Activated T-helper 1 cell treated with anti-CD3 and anti-CD28 coated beads, Interleukin-12 subunit alpha, Interleukin-12 subunit beta, Interleukin-2, Interleukin-4 antibody, amounts not matched to agents 30 ng/mL and 10 ng/mL and 1 ng/mL, durations not matched to agents 14 hours and 24 hours and 36 hours (primary cell): ENCODE measurements at regions not wholly inside any gene's neighbourhood (a gene's known extent, or its start where the extent isn't known, plus 50 kb on each side); places are given as distances from the start of the nearest gene placed in this dataset.

Experiments
- DNase-seq: peaks from one replicate; pipeline ENCODE4 v3.0.0; 2021; ENCODE audit warnings: low spot score
- H3K27ac Mint-ChIP-seq: one replicate; pipeline ENCODE4 v1.8.0; 2021; ENCODE audit warnings: mild to moderate bottlenecking, mixed read lengths
- H3K27me3 Mint-ChIP-seq: one replicate; pipeline ENCODE4 v1.8.0; 2022; ENCODE audit warnings: mild to moderate bottlenecking, moderate library complexity, mixed read lengths; ENCODE audit not compliant: insufficient read depth
- H3K36me3 Mint-ChIP-seq: one replicate; pipeline ENCODE4 v1.8.0; 2021; ENCODE audit warnings: low read depth, mixed read lengths
- H3K4me1 Mint-ChIP-seq: one replicate; pipeline ENCODE4 v1.8.0; 2021; ENCODE audit warnings: low read depth, mixed read lengths
- H3K4me3 Mint-ChIP-seq: one replicate; pipeline ENCODE4 v1.8.0; 2021; ENCODE audit warnings: mild to moderate bottlenecking, moderate library complexity, mixed read lengths
- H3K9me3 Mint-ChIP-seq: one replicate; pipeline ENCODE4 v1.8.0; 2021; ENCODE audit warnings: mixed read lengths
- intact Hi-C: fragments of 100-400 bp; cut with micrococcal nuclease; formaldehyde crosslinking; loops from one replicate; pipeline ENCODE4 v1.15.1; 2024

DNA sequence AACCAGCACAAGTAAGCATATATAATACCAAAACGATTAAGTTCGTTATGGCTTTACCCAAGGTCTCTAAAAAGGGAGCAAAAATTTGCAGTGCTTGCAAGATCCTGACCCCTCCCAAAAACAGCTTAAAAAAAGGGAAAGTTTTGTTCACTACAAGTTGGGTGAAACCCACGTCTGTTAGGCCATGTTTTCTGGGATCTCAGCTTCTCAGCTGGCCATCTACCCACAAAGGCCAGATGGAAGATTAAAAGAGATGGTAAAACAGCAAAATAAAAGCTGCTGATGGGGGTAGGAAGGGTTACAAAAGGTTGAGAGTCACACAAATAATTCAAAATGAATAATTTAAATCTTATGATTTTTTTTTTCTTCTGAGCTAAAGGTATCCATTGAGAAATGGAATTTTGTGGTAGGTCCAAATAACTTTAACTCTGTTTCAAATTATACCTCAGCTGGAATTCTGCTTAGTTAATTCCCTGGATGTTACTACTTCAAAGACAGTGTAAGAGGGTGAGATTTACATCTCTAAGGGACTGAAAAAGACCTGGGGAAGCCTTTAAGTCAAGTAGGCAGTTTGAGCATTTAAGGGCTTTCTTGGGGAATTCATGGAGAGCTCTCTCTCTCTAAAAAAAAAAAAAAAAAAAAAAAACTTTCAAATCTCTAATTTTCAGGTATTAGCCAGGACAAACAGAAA, 185.6 kb upstream of the NAV3 start:
- Mint-ChIP-seq H3K27ac (no peak overlapping the region), H3K4me3 (no peak overlapping the region), H3K9me3 (no peaks in the 10 kb centered on the region), H3K27me3 (no peaks in the 10 kb centered on the region), H3K36me3 (no peaks in the 10 kb centered on the region), H3K4me1 (no peaks in the 10 kb centered on the region)
- intact Hi-C loops: no loop called here
- no peak for DNase-seq

DNA sequence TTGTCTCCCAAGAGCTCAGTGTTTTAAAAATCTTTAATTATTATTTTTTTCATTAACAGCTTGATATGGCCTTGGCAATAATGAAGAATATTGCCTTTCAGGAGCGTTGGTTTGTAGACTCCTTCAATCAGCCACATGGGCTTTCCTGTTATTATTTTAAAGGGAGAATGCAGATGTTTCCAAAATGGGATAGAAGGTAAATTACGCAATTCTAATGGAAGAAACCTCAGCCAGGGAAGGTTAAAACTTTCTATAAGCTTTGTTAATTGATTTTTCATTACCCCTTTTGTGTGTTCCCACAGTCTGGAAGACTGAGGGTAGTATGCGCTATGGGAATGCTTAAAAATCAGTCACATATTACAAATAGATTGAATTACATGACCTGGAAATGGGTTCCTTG, 188.4 kb upstream of the NAV3 start:
- Mint-ChIP-seq H3K27ac (no peak overlapping the region), H3K4me3 (no peak overlapping the region), H3K9me3 (peaks cover 3% of the 10 kb centered on the region), H3K27me3 (no peaks in the 10 kb centered on the region), H3K36me3 (no peaks in the 10 kb centered on the region), H3K4me1 (no peaks in the 10 kb centered on the region)
- intact Hi-C loops: no loop called here
- no peak for DNase-seq

DNA sequence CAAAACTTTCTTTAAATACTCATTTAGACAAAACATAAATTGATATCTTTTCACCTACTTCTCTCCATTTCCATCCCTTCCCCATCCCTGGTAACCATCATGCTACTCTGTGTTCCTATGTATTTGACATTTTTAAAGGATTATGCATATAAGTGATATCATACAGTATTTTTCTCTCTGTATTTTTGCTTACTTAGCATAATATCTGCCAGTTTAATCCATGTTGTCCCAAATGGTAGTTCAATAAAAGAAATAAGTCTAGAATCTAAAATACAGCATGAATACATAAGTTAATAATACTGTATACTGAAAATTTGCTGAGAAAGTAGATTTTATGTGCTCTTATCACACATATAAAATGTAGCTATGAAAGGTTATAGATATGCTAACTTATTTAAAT, 190.3 kb upstream of the NAV3 start:
- Mint-ChIP-seq H3K27me3 (no peaks in the 10 kb centered on the region), H3K36me3 (no peaks in the 10 kb centered on the region), H3K4me1 (no peaks in the 10 kb centered on the region), H3K27ac (no peak overlapping the region), H3K9me3 (peaks cover 3% of the 10 kb centered on the region), H3K4me3 (no peak overlapping the region)
- DNase-seq: no peak
- intact Hi-C loops: no loop called here

DNA sequence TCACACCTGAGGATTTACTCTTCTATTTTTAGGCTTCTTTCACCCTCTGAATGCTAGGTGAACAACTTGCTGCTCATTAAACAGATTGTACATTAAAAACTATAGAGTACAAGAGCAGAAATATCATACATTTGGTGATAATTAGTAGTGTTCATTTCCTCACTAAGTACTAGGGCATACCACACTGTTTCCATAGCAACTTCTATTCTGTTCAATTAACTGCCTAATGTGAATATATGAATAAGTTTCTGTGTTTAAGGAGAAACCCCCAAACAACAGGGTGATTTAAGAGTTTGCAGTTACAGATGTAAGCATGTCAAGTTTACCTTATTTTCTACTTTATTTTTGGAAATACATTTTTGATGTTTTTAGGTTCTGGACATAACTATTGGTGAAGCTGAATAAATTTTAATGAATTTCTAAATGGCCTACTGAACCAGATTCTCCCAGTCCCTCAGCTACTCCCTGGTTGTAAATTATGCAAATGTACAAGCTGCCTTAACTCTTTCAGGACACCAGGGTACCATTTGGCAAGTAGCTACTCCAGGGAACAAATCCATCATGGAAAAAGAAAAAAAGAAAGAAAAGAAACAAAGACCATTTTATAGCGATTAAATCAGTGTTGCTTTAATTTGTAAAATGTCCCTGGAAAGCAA, 199.8 kb upstream of the NAV3 start:
- Mint-ChIP-seq H3K27me3 (no peaks in the 10 kb centered on the region), H3K4me1 (no peaks in the 10 kb centered on the region), H3K9me3 (peaks cover 12% of the 10 kb centered on the region), H3K36me3 (no peaks in the 10 kb centered on the region), H3K4me3 (no peak overlapping the region), H3K27ac (no peak overlapping the region)
- intact Hi-C loops: no loop called here
- no peak for DNase-seq

DNA sequence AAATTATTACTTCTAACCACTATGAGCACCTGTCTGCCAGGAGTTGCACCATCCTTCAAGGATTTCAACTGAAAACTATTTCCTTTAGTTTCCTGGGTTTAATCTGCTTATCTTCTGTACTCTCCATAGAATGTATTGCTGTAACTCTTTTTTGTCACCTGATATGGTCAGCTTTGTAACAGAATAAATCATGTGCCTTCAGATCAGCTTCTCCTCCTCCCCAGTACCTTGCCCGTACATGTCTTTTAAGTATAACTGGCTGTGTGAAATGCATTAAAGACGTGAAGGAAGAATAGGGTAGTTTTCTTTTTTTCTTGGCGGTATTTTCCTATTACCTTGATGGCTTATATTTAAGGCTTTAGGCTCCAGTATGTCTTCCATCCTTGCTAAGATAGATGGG, 200.3 kb upstream of the NAV3 start:
- Mint-ChIP-seq H3K27ac (no peak overlapping the region), H3K27me3 (no peaks in the 10 kb centered on the region), H3K4me1 (no peaks in the 10 kb centered on the region), H3K9me3 (peaks cover 17% of the 10 kb centered on the region), H3K36me3 (no peaks in the 10 kb centered on the region), H3K4me3 (no peak overlapping the region)
- intact Hi-C loops: no loop called here
- no peak for DNase-seq

DNA sequence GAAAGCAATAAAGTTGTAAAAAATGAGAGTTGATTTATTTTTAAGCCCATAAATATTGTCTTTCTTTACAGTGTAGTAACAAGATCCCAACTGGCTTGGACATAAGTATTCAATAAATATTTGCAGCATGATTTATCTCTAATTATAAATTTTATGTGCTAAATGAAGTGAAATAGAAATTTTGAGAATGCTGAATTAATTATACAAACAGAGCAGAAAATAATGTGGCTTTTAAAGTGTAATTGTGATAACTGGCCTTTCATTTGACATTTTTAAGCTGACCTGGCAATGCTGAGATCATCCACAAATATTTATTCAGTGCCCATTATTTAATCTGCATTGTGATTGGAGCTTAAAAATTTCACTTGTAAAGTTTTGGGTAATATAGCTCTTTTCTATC, 201.6 kb upstream of the NAV3 start:
- Mint-ChIP-seq H3K36me3 (no peaks in the 10 kb centered on the region), H3K9me3 (peaks cover 17% of the 10 kb centered on the region), H3K4me1 (no peaks in the 10 kb centered on the region), H3K27ac (no peak overlapping the region), H3K27me3 (no peaks in the 10 kb centered on the region), H3K4me3 (no peak overlapping the region)
- intact Hi-C loops: no loop called here
- DNase-seq: no peak

DNA sequence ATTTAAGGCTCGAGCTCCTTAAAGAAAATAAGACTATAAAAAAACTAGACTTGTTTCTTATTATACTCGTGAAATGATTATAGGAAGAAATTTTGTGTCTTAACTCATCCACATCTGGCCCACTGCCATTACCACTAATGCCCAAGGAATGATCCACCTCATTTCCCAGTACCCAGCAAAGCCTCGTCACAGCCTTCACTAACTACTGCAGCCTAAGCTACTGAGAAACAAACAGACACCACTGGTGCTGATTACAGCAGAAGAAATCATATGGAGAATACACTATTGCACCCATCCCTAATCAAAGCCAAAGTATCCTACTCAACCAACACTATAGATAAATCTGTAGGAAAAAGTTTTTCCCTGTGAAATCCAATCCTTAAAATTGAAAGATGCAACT, 205.3 kb upstream of the NAV3 start:
- no peak overlapping the region for H3K4me3 Mint-ChIP-seq
- no peaks in the 10 kb centered on the region for H3K27me3 Mint-ChIP-seq
- intact Hi-C loops: no loop called here
- no peak overlapping the region for H3K27ac Mint-ChIP-seq
- no peaks in the 10 kb centered on the region for H3K4me1 Mint-ChIP-seq
- H3K9me3 Mint-ChIP-seq: peaks cover 17% of the 10 kb centered on the region
- DNase-seq: no peak
- H3K36me3 Mint-ChIP-seq: no peaks in the 10 kb centered on the region

DNA sequence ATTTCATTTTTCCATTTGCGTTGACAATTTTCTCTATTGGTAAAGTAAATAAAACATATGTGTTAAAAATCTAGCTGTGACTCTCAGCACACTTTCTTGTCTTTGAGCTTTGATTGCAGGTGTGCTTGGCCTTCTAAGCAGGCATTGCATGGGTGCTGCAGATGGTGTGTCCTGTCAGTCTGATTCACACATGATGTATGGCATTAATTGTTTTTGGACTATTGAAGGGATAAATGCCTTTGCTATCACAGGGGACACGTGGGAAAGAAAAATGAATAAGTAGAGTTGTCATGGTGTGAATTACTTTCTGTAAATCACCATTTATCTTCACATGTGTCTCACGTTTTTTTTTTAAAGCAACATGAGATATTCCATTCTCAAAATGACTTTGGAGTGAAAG, 211.3 kb upstream of the NAV3 start:
- Mint-ChIP-seq H3K36me3 (no peaks in the 10 kb centered on the region), H3K4me3 (no peak overlapping the region), H3K27ac (no peak overlapping the region), H3K4me1 (no peaks in the 10 kb centered on the region), H3K9me3 (peaks cover 3% of the 10 kb centered on the region), H3K27me3 (no peaks in the 10 kb centered on the region)
- intact Hi-C loops: no loop called here
- no peak for DNase-seq

DNA sequence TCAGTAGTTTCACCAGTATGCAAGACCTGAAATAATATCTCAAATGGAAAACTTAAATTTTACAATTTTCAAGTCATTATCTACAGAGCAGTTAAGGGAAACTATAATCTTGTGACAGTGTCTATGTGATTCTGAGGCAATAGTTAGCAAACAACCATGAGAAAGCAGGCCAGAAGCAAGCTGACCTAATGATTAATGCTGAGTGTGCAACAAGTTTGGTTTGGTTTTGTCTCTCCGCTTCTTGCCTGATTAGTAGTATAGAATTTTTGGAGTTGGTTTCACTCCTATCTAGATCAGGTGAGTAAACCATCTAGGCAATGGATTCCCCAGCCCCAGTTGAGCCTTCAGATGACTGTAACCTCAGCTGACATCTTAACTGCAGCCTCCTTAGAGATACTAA, 212.9 kb upstream of the NAV3 start:
- H3K4me3 Mint-ChIP-seq: no peak overlapping the region

DNA sequence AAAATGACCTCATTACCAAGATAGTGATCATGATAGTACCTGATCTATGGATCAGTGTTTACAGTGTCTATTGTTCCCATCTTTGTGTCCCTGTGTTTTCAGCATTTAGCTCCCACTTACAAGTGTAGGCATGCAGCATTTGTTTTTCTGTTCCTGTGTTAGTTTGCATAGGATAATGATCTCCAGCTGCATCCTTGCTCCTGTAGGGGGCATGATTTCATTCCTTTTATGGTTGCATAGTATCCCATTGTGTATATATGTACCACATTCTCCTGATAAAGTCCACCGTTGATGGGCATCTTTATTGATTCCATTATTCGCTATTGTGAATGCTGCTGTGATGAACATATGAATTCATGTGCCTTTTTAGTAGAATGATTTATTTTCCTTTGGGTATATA, 215.4 kb upstream of the NAV3 start:
- H3K27me3 Mint-ChIP-seq: no peaks in the 10 kb centered on the region
- intact Hi-C loops: no loop called here
- no peak overlapping the region for H3K27ac Mint-ChIP-seq
- H3K36me3 Mint-ChIP-seq: no peaks in the 10 kb centered on the region
- H3K9me3 Mint-ChIP-seq: peaks cover 3% of the 10 kb centered on the region
- DNase-seq: no peak
- no peak overlapping the region for H3K4me3 Mint-ChIP-seq
- no peaks in the 10 kb centered on the region for H3K4me1 Mint-ChIP-seq

More for the DNA sequence above, 212.9 kb upstream of the NAV3 start:
- Mint-ChIP-seq H3K27me3 (no peaks in the 10 kb centered on the region), H3K36me3 (no peaks in the 10 kb centered on the region), H3K9me3 (peaks cover 3% of the 10 kb centered on the region), H3K27ac (no peak overlapping the region), H3K4me1 (no peaks in the 10 kb centered on the region)
- DNase-seq: no peak
- intact Hi-C loops: no loop called here

DNA sequence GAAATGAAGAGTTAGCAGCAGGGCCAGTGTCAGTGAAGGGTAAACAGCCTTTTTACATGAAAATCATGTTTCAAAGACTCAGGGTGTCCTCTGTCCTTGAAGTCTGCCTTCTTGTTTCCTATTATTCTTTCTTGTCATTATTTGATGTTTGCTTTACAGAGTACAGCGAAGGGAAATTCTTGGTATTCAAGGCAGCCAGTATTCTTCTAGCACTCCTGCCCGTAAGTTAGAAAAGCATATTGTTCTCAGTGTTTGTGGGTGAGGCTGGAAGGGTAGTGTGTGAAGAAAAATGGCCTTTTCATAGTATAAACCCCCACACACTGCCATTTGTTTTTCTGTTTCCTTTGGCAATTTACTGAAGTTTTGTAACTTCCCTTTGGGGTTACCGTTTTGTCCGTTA, 217.3 kb upstream of the NAV3 start:
- Mint-ChIP-seq H3K27me3 (no peaks in the 10 kb centered on the region), H3K4me3 (no peak overlapping the region), H3K9me3 (peaks cover 3% of the 10 kb centered on the region), H3K36me3 (no peaks in the 10 kb centered on the region), H3K4me1 (no peaks in the 10 kb centered on the region), H3K27ac (no peak overlapping the region)
- no peak for DNase-seq
- intact Hi-C loops: no loop called here

DNA sequence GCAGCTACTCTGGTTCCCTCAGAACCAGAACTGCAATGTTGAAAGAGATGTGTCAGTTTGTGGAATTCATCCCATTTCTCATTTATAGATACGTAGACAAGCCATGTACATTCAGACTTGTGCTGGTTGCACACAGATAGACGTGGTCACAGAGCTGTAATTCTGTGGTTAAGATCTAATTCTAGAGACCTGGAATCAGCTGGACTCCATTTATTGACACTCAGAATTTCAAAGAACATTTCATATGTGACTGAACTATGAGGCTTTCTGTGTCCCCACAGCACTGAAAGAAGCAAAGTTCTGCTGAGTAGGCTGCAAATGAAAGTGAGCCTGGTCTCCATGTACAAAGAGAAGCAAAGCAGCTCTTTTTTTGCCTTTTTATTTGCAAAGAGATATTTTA, 220.2 kb upstream of the NAV3 start:
- Mint-ChIP-seq H3K27ac (no peak overlapping the region), H3K4me1 (no peaks in the 10 kb centered on the region), H3K4me3 (no peak overlapping the region), H3K27me3 (no peaks in the 10 kb centered on the region), H3K9me3 (no peaks in the 10 kb centered on the region), H3K36me3 (no peaks in the 10 kb centered on the region)
- DNase-seq: no peak
- intact Hi-C loops: no loop called here

DNA sequence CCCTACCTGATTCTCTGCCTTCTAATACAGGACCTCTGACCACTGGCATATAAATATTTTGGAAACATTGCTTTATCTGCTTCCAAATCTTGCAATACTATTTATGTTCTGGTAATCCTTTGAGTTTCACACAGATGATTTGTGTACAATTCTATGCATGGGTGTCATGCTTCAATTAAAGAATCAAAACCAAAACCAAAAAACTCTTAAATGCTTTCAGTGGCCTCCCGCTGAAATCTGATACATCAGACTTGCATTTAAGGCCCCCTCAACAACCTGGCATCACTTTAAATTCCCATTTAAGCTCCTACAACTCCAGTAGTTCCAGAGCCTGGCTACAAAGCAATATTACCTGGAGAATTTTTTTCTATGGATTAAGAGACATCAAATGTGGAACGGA, 221.7 kb upstream of the NAV3 start:
- intact Hi-C loops: no loop called here
- Mint-ChIP-seq H3K27ac (no peak overlapping the region), H3K27me3 (no peaks in the 10 kb centered on the region), H3K4me1 (no peaks in the 10 kb centered on the region), H3K36me3 (no peaks in the 10 kb centered on the region), H3K4me3 (no peak overlapping the region), H3K9me3 (no peaks in the 10 kb centered on the region)
- DNase-seq: no peak
